ENCODE measurements at regions not wholly inside any gene's neighbourhood (a gene's known extent, or its start where the extent isn't known, plus 50 kb on each side); places are given as distances from the start of the nearest gene placed in this dataset.
A peak's percentile ranks its signal among the peaks of the same experiment; 100 is the strongest.

- H3K4me1 ChIP-seq = no peaks in the 10 kb centered on the region
- intact Hi-C loops (cut with DNase I; ENCODE audit: low total_unique reads) = no loop called here
- TF ChIP-seq EP300 (IDR thresholded peaks at IDR 0.05) (no peak), POLR2AphosphoS5 (IDR thresholded peaks at IDR 0.05) (no peak), POLR2A (IDR thresholded peaks at IDR 0.05) (no peak)
- TF ChIP-seq, protein P1, sequence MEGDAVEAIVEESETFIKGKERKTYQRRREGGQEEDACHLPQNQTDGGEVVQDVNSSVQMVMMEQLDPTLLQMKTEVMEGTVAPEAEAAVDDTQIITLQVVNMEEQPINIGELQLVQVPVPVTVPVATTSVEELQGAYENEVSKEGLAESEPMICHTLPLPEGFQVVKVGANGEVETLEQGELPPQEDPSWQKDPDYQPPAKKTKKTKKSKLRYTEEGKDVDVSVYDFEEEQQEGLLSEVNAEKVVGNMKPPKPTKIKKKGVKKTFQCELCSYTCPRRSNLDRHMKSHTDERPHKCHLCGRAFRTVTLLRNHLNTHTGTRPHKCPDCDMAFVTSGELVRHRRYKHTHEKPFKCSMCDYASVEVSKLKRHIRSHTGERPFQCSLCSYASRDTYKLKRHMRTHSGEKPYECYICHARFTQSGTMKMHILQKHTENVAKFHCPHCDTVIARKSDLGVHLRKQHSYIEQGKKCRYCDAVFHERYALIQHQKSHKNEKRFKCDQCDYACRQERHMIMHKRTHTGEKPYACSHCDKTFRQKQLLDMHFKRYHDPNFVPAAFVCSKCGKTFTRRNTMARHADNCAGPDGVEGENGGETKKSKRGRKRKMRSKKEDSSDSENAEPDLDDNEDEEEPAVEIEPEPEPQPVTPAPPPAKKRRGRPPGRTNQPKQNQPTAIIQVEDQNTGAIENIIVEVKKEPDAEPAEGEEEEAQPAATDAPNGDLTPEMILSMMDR (IDR thresholded peaks at IDR 0.05) = no peak
- 68 to 76% (median 73%) methylated on average over 1 of the region's 1 CpG for WGBS, 5 donors
- no peak overlapping the region for H3K27ac ChIP-seq
- no peak overlapping the region for H3K4me3 ChIP-seq
- no peaks in the 10 kb centered on the region for H3K27me3 ChIP-seq
- no peak for DNase-seq
- no peaks in the 10 kb centered on the region for H3K9me3 ChIP-seq
- no peaks in the 10 kb centered on the region for H3K36me3 ChIP-seq
Measured at GRCh38 chr13:85564598-85564997, 234.6 kb downstream of the SLITRK6 start.

DNA sequence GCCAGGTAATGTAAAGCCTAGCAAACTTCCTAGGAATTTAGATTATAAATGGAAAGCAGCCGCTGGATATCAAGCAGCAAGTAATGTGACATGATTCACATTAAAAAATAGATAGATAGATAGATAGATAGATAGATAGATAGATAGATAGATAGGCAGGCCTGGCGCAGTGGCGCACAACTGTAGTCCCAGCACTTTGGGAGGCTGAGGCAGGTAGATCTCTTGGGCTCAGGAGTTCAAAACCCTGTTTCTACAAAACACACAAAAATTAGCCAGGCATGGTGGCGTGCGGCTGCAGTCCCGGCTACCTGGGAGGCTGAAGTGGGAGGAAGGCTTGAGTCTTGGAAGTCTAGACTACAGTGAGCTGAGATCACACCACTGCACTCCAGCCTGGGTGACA, 236.9 kb downstream of the SLITRK6 start:
- 90 to 98% (median 95%) methylated on average over 6 of the region's 6 CpGs for WGBS, 5 donors
- DNase-seq = no peak
- TF ChIP-seq POLR2A (IDR thresholded peaks at IDR 0.05) (no peak), EP300 (IDR thresholded peaks at IDR 0.05) (no peak), POLR2AphosphoS5 (IDR thresholded peaks at IDR 0.05) (no peak)
- TF ChIP-seq, protein P1 (IDR thresholded peaks at IDR 0.05) = no peak
- no peak overlapping the region for H3K4me3 ChIP-seq
- no peak overlapping the region for H3K27ac ChIP-seq
- H3K27me3 ChIP-seq = no peaks in the 10 kb centered on the region
- H3K4me1 ChIP-seq = no peaks in the 10 kb centered on the region
- no peaks in the 10 kb centered on the region for H3K9me3 ChIP-seq
- intact Hi-C loops (cut with DNase I; ENCODE audit: low total_unique reads) = no loop called here
- H3K36me3 ChIP-seq = no peaks in the 10 kb centered on the region

- peak in 1 of 2 donors; percentile 37 for DNase-seq
- H3K4me1 ChIP-seq = no peaks in the 10 kb centered on the region
- no peak overlapping the region for H3K4me3 ChIP-seq
- H3K36me3 ChIP-seq = no peaks in the 10 kb centered on the region
- WGBS, 5 donors = 66 to 77% (median 70%) methylated on average over 6 of the region's 6 CpGs
- no peaks in the 10 kb centered on the region for H3K27me3 ChIP-seq
- intact Hi-C loops (cut with DNase I; ENCODE audit: low total_unique reads) = no loop called here
- TF ChIP-seq, protein P1 (IDR thresholded peaks at IDR 0.05) = no peak
- TF ChIP-seq EP300 (IDR thresholded peaks at IDR 0.05) = no peak
- no peak for TF ChIP-seq POLR2A (IDR thresholded peaks at IDR 0.05)
- no peak for TF ChIP-seq POLR2AphosphoS5 (IDR thresholded peaks at IDR 0.05)
- no peak overlapping the region for H3K27ac ChIP-seq
- H3K9me3 ChIP-seq = no peaks in the 10 kb centered on the region
Measured at GRCh38 chr13:85557691-85558467, 241.3 kb downstream of the SLITRK6 start.

- intact Hi-C loops (cut with DNase I; ENCODE audit: low total_unique reads) = no loop called here
- H3K4me3 ChIP-seq = no peak overlapping the region
- no peak for DNase-seq
- H3K27me3 ChIP-seq = no peaks in the 10 kb centered on the region
- peaks cover 0 to 22% (median 9%) of the 10 kb centered on the region in 4 donors for H3K9me3 ChIP-seq
- no peak overlapping the region for H3K27ac ChIP-seq
- TF ChIP-seq EP300 (IDR thresholded peaks at IDR 0.05) = no peak
- TF ChIP-seq POLR2AphosphoS5 (IDR thresholded peaks at IDR 0.05) = no peak
- TF ChIP-seq, protein P1 (IDR thresholded peaks at IDR 0.05) = no peak
- TF ChIP-seq POLR2A (IDR thresholded peaks at IDR 0.05) = no peak
- H3K36me3 ChIP-seq = no peaks in the 10 kb centered on the region
- no peaks in the 10 kb centered on the region for H3K4me1 ChIP-seq
- 91 to 100% (median 94%) methylated on average over 1 of the region's 1 CpG for WGBS, 5 donors
Measured at GRCh38 chr13:85551012-85551411, 248.2 kb downstream of the SLITRK6 start.

All from stomach (tissue), 8 donors.